ENCODE measurements at regions not wholly inside any gene's neighbourhood (a gene's known extent, or its start where the extent isn't known, plus 50 kb on each side); places are given as distances from the start of the nearest gene placed in this dataset.

- H3K9me3 ChIP-seq (ENCODE audit: control insufficient read depth in 2 of 2, insufficient read depth in 1 of 2, low read depth in 1 of 2, low read length in 1 of 2): no peaks in the 10 kb centered on the region
- H3K27ac ChIP-seq (ENCODE audit: low read depth in 2 of 2, low read length in 1 of 2): peak overlapping the region in 1 of 2 donors; percentile 17
- no peaks in the 10 kb centered on the region for H3K36me3 ChIP-seq (ENCODE audit: control insufficient read depth in 2 of 2, insufficient read depth in 2 of 2, low read length in 1 of 2)
- no peak overlapping the region for H3K4me3 ChIP-seq (ENCODE audit: low read depth in 1 of 2, low read length in 2 of 2)
- peaks cover 0 to 3% of the 10 kb centered on the region in 2 donors for H3K4me1 ChIP-seq (ENCODE audit: control insufficient read depth in 2 of 2, insufficient read depth in 2 of 2, low read length in 1 of 2)
- WGBS, 2 donors: 61 to 67% methylated on average over 9 of the region's 9 CpGs
- no peaks in the 10 kb centered on the region for H3K27me3 ChIP-seq (ENCODE audit: control insufficient read depth in 1 of 2, insufficient read depth in 2 of 2, low read length in 2 of 2)
Observed at GRCh38 chr10:78255796-78256638, 222.4 kb downstream of the RPS24 start.

DNA sequence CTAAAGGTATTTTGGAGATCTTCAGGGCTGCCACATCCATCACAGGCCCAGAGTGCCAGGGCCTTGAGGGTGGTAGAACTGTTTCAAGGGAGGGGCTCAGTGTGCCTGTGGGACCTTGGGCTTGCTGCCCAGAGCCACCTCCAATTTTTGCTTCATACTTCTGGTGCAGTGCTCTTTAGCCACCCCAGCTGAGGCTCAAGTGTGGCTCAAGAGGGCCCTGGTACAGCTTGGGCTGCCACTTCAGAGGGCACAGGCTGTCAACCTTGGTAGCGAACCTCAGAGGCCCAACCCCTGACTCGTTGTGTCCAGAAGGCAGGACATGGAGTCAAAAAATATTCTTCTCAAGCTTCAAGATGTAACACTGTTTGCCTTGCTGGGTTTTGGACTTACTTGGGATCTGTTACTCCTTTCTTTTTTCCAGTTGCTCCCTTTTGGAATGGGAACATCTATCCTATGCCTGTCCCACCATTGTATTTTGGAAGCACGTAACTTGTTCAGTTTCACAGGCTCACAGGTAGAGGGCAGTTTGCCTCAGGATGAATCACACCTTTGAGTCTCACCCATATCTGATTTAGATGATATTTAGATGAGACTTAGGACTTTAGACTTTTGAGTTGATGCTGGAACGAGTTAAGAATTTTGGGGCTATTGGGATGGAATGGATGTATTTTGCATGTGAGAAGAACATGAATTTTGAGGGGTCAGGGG is 224.8 kb downstream of the RPS24 start:
- Histone ChIP-seq H3K27me3 (ENCODE audit: control insufficient read depth in 1 of 2, insufficient read depth in 2 of 2, low read length in 2 of 2) (no peaks in the 10 kb centered on the region), H3K36me3 (ENCODE audit: control insufficient read depth in 2 of 2, insufficient read depth in 2 of 2, low read length in 1 of 2) (no peaks in the 10 kb centered on the region), H3K4me3 (ENCODE audit: low read depth in 1 of 2, low read length in 2 of 2) (no peak overlapping the region), H3K9me3 (ENCODE audit: control insufficient read depth in 2 of 2, insufficient read depth in 1 of 2, low read depth in 1 of 2, low read length in 1 of 2) (no peaks in the 10 kb centered on the region), H3K4me1 (ENCODE audit: control insufficient read depth in 2 of 2, insufficient read depth in 2 of 2, low read length in 1 of 2) (peaks cover 0 to 3% of the 10 kb centered on the region in 2 donors), H3K27ac (ENCODE audit: low read depth in 2 of 2, low read length in 1 of 2) (no peak overlapping the region)
- 91 to 93% methylated on average over 4 of the region's 4 CpGs for WGBS, 2 donors

GRCh38 chr10:78259391-78259790 is 225.7 kb downstream of the RPS24 start:
- Histone ChIP-seq H3K4me3 (ENCODE audit: low read depth in 1 of 2, low read length in 2 of 2) (no peak overlapping the region), H3K27me3 (ENCODE audit: control insufficient read depth in 1 of 2, insufficient read depth in 2 of 2, low read length in 2 of 2) (no peaks in the 10 kb centered on the region), H3K27ac (ENCODE audit: low read depth in 2 of 2, low read length in 1 of 2) (no peak overlapping the region), H3K36me3 (ENCODE audit: control insufficient read depth in 2 of 2, insufficient read depth in 2 of 2, low read length in 1 of 2) (no peaks in the 10 kb centered on the region), H3K4me1 (ENCODE audit: control insufficient read depth in 2 of 2, insufficient read depth in 2 of 2, low read length in 1 of 2) (peaks cover 0 to 3% of the 10 kb centered on the region in 2 donors), H3K9me3 (ENCODE audit: control insufficient read depth in 2 of 2, insufficient read depth in 1 of 2, low read depth in 1 of 2, low read length in 1 of 2) (no peaks in the 10 kb centered on the region)
- 86 to 95% methylated on average over 3 of the region's 3 CpGs for WGBS, 2 donors

GRCh38 chr10:78260141-78260540 is 226.5 kb downstream of the RPS24 start:
- Histone ChIP-seq H3K27me3 (ENCODE audit: control insufficient read depth in 1 of 2, insufficient read depth in 2 of 2, low read length in 2 of 2) (no peaks in the 10 kb centered on the region), H3K36me3 (ENCODE audit: control insufficient read depth in 2 of 2, insufficient read depth in 2 of 2, low read length in 1 of 2) (no peaks in the 10 kb centered on the region), H3K4me3 (ENCODE audit: low read depth in 1 of 2, low read length in 2 of 2) (no peak overlapping the region), H3K27ac (ENCODE audit: low read depth in 2 of 2, low read length in 1 of 2) (no peak overlapping the region), H3K9me3 (ENCODE audit: control insufficient read depth in 2 of 2, insufficient read depth in 1 of 2, low read depth in 1 of 2, low read length in 1 of 2) (no peaks in the 10 kb centered on the region), H3K4me1 (ENCODE audit: control insufficient read depth in 2 of 2, insufficient read depth in 2 of 2, low read length in 1 of 2) (peaks cover 0 to 3% of the 10 kb centered on the region in 2 donors)
- WGBS, 2 donors: 68 to 80% methylated on average over 10 of the region's 10 CpGs

GRCh38 chr10:78260680-78261079 is 227.0 kb downstream of the RPS24 start:
- Histone ChIP-seq H3K27me3 (ENCODE audit: control insufficient read depth in 1 of 2, insufficient read depth in 2 of 2, low read length in 2 of 2) (no peaks in the 10 kb centered on the region), H3K4me1 (ENCODE audit: control insufficient read depth in 2 of 2, insufficient read depth in 2 of 2, low read length in 1 of 2) (no peaks in the 10 kb centered on the region), H3K27ac (ENCODE audit: low read depth in 2 of 2, low read length in 1 of 2) (no peak overlapping the region), H3K36me3 (ENCODE audit: control insufficient read depth in 2 of 2, insufficient read depth in 2 of 2, low read length in 1 of 2) (no peaks in the 10 kb centered on the region), H3K4me3 (ENCODE audit: low read depth in 1 of 2, low read length in 2 of 2) (no peak overlapping the region), H3K9me3 (ENCODE audit: control insufficient read depth in 2 of 2, insufficient read depth in 1 of 2, low read depth in 1 of 2, low read length in 1 of 2) (no peaks in the 10 kb centered on the region)
- WGBS, 2 donors: 76 to 87% methylated on average over 2 of the region's 2 CpGs

DNA sequence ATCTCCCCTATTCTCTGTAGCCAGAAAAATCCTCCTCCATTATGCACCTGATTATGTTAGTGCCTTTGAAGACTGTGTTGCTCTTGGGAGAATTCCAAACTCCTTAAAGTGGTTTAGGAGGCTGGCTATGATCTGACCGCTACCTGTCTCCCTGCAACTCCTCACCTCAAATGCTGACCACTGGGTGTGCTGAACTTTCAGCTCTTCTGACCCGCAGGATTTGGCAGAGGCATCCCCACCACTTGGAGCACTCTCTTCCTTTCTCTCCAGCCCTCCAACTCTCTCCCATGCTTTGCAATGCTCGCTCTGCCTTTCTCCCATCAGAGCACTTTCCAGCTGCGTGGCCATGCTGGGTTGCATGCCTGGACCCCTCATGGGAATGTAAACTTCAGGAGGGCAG is 227.6 kb downstream of the RPS24 start:
- Histone ChIP-seq H3K9me3 (ENCODE audit: control insufficient read depth in 2 of 2, insufficient read depth in 1 of 2, low read depth in 1 of 2, low read length in 1 of 2) (no peaks in the 10 kb centered on the region), H3K36me3 (ENCODE audit: control insufficient read depth in 2 of 2, insufficient read depth in 2 of 2, low read length in 1 of 2) (no peaks in the 10 kb centered on the region), H3K4me1 (ENCODE audit: control insufficient read depth in 2 of 2, insufficient read depth in 2 of 2, low read length in 1 of 2) (no peaks in the 10 kb centered on the region), H3K27ac (ENCODE audit: low read depth in 2 of 2, low read length in 1 of 2) (no peak overlapping the region), H3K4me3 (ENCODE audit: low read depth in 1 of 2, low read length in 2 of 2) (no peak overlapping the region), H3K27me3 (ENCODE audit: control insufficient read depth in 1 of 2, insufficient read depth in 2 of 2, low read length in 2 of 2) (no peaks in the 10 kb centered on the region)
- 81 to 90% methylated on average over 4 of the region's 4 CpGs for WGBS, 2 donors

DNA sequence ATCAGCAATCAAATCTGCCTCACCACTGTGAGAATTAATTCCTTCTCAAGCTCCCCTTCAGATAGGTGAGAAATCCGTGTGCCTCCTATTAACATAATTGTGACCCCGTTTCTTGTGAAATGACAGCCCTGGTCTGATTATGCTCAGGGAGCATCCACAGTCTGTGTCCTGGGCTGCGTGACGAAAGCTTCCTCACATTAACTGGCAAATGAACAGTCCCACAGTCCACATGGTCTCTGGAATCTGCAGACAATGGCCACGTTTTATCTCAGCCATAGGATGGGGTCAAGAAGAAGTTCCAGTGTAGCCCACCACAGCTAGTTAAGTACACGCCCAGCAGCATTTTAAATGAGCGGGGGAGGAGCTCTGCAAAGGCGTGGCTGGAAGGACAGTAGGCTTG is 229.2 kb downstream of the RPS24 start:
- Histone ChIP-seq H3K36me3 (ENCODE audit: control insufficient read depth in 2 of 2, insufficient read depth in 2 of 2, low read length in 1 of 2) (no peaks in the 10 kb centered on the region), H3K9me3 (ENCODE audit: control insufficient read depth in 2 of 2, insufficient read depth in 1 of 2, low read depth in 1 of 2, low read length in 1 of 2) (no peaks in the 10 kb centered on the region), H3K27me3 (ENCODE audit: control insufficient read depth in 1 of 2, insufficient read depth in 2 of 2, low read length in 2 of 2) (no peaks in the 10 kb centered on the region), H3K4me1 (ENCODE audit: control insufficient read depth in 2 of 2, insufficient read depth in 2 of 2, low read length in 1 of 2) (no peaks in the 10 kb centered on the region), H3K4me3 (ENCODE audit: low read depth in 1 of 2, low read length in 2 of 2) (no peak overlapping the region), H3K27ac (ENCODE audit: low read depth in 2 of 2, low read length in 1 of 2) (no peak overlapping the region)
- WGBS, 2 donors: 91% methylated on average over 8 of the region's 8 CpGs

- WGBS, 2 donors: 87 to 89% methylated on average over 5 of the region's 5 CpGs
- Histone ChIP-seq H3K36me3 (ENCODE audit: control insufficient read depth in 2 of 2, insufficient read depth in 2 of 2, low read length in 1 of 2) (no peaks in the 10 kb centered on the region), H3K4me3 (ENCODE audit: low read depth in 1 of 2, low read length in 2 of 2) (no peak overlapping the region), H3K9me3 (ENCODE audit: control insufficient read depth in 2 of 2, insufficient read depth in 1 of 2, low read depth in 1 of 2, low read length in 1 of 2) (no peaks in the 10 kb centered on the region), H3K4me1 (ENCODE audit: control insufficient read depth in 2 of 2, insufficient read depth in 2 of 2, low read length in 1 of 2) (no peaks in the 10 kb centered on the region), H3K27me3 (ENCODE audit: control insufficient read depth in 1 of 2, insufficient read depth in 2 of 2, low read length in 2 of 2) (no peaks in the 10 kb centered on the region), H3K27ac (ENCODE audit: low read depth in 2 of 2, low read length in 1 of 2) (no peak overlapping the region)
Observed at GRCh38 chr10:78263521-78263988, 229.9 kb downstream of the RPS24 start.

DNA sequence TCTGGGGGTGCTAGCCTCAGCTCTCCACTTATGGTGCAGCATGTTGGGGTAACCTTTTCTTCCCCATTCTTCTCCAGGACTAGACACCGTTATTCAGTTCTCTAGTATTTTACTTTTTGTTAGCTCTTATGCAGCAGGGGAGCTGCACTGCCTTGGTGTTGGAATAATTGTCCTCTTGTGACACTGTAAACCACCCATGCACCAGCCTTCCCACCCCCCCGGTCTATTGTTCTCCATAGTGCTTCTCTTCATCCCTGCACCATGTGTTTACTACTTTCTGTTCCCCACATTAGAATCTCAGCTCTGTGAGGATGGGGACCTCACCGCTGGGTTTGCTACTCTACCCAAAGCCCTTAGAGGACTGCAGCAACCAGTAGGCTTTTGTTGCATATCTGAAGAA is 230.7 kb downstream of the RPS24 start:
- 96 to 98% methylated on average over 3 of the region's 3 CpGs for WGBS, 2 donors
- no peak overlapping the region for H3K4me3 ChIP-seq (ENCODE audit: low read depth in 1 of 2, low read length in 2 of 2)
- H3K4me1 ChIP-seq (ENCODE audit: control insufficient read depth in 2 of 2, insufficient read depth in 2 of 2, low read length in 1 of 2): no peaks in the 10 kb centered on the region
- H3K27me3 ChIP-seq (ENCODE audit: control insufficient read depth in 1 of 2, insufficient read depth in 2 of 2, low read length in 2 of 2): no peaks in the 10 kb centered on the region
- H3K9me3 ChIP-seq (ENCODE audit: control insufficient read depth in 2 of 2, insufficient read depth in 1 of 2, low read depth in 1 of 2, low read length in 1 of 2): no peaks in the 10 kb centered on the region
- no peak overlapping the region for H3K27ac ChIP-seq (ENCODE audit: low read depth in 2 of 2, low read length in 1 of 2)
- no peaks in the 10 kb centered on the region for H3K36me3 ChIP-seq (ENCODE audit: control insufficient read depth in 2 of 2, insufficient read depth in 2 of 2, low read length in 1 of 2)

All from esophagus (tissue), 2 donors.